GM21515 (cell line): ENCODE measurements at regions not wholly inside any gene's neighbourhood (a gene's known extent, or its start where the extent isn't known, plus 50 kb on each side); places are given as distances from the start of the nearest gene placed in this dataset.

ENCODE experiments used
- ATAC-seq: cut with Tn5 transposase; IDR thresholded peaks from one replicate; pipeline ENCODE4 v1.9.1; 2021; ENCODE audit not compliant: unreplicated experiment

DNA sequence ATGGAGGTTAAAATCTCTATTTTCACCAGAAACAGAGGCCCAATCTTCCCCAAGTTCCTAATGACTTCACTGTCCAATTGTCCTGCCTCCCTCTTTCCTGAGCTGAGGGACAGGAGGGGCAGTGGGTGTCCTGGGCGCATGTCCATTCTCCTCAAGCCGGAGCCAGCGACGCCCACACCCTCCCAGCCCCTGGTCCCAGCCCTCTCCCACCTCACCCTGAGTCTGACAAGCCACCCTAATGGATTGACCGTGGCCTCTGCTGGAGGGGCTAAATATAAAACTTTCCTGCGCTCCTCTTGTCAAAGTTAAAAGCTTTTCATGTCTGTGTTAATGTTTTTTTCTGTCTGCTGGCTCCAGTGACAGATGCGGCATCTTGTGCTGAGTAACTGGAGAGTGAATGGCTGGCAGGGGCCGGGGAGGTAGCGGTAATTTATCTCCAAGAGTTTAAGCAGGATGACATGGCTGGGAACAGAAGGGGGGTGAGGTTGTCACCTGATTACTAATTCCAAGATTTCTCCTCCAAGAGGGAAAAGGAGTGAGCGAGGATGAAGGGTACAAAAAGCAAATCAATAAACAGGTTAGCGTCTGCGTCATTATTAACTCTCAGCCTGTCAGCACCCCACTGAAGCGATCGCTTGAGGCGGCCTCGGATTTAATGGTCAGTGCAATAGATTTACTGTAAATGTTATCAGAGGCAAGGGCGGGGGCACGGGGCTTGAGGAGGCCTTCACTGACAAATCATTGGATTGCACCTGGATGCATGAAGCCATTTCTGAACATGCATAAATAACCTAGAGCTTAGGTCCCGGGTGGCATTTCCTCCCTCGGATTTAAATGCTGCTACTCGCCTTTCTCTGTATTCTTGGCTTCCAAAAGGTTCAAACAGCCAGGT is 118.1 kb upstream of the MAFB start:
- ATAC-seq, result no peak

DNA sequence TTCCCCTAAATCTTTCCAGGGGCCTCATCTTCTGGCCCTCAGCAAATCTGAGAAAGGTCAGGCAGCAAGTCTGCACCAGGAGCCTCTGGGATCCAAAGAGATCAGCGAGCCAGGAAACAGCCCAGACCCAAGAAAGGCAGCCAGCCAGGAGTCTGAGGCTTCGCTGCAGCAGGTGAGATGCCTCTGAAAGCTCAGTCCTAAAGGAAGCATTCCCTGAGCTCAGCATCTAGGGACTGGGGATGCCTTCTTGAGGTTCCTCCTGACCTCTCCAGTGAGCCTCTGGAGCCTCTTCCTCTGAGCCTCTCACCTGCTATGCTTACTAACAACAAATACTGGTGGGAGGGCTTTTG is 118.8 kb upstream of the MAFB start:
- no peak for ATAC-seq

DNA sequence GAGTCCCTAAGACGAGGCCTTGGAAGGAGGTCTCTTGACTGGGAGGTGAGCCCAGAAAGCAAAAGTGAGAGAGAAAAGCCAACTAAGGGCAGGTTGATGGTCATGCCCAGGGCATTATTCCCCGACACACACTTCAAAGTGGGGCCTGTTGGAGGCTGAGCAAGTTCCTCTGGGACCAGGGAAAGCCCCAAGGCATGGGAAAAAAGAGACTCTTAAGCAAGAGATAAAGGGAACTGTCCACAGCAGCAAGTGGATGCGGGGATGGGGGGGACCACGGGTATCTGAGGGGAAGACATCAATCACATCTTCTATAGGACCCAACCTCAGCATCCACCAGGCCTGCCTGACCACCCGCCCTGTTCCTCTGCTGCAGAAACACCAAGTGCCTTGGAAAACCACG is 119.9 kb upstream of the MAFB start:
- no peak for ATAC-seq

DNA sequence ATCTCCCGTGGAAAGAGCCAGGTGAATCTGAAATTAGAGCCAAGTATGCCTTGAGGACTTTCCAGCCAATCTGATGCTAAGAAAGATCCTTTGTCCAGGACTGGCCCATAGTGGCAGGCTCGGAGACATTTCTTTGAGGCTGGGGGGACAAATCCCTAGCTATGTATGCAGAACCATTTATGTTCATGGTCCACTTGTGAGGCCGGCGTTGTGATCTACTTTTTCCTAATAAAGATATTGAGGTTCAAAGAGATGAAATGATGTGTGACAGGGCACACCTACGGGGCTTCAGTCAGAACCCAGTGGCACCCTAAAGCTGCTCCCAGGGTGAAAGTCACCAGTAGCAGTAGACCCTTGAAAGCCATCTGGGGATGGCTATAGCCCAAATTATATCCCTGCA is 120.3 kb upstream of the MAFB start:
- ATAC-seq, result no peak

DNA sequence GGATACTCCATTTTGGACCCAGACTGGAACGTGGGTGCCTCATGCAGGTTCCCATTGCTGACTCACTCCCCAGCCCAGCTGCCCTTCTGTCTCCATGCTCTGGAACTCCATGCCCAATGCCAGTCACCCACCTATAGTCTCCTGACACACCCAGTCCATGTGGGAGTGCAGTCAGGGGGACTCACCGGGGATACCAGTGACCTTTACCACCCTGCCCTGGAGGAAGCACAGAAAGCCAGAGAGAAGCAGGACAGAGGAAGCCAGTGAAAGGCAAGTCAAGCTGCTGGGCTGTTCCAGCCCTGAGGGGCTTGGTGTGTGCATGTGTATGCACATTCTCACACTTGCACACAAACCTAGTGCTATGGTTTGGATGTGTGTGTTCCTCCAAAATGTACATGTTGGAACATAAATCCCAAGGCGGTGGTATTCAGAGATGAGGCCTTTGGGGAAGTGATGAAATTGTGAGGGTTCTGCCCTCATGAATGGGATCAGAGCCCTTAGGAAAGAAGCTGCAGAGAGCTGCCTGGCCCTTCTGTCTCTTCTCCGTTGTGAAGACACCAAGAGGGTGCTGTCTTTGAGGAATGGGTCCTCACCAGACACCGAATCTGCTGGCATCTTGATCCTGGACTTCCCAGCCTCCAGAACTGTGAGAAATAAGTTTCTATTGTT is 121.4 kb upstream of the MAFB start:
- no peak for ATAC-seq

DNA sequence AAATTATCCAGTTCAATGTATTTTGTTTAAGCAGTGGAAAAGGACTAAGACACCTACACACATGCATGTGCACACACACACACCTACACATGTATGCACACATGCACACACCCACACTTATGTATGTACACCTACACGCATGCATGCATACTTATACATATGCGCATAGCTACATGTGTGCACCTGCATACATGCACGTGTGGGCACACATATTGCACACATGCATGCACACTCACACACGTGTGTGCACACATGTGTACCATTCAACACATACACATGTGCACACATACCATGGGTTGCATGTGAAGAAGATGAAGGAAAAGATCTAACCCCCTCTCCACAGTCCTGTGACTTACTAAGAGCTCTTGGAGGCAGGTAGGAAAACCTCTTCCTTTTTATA is 122.0 kb upstream of the MAFB start:
- no peak for ATAC-seq

DNA sequence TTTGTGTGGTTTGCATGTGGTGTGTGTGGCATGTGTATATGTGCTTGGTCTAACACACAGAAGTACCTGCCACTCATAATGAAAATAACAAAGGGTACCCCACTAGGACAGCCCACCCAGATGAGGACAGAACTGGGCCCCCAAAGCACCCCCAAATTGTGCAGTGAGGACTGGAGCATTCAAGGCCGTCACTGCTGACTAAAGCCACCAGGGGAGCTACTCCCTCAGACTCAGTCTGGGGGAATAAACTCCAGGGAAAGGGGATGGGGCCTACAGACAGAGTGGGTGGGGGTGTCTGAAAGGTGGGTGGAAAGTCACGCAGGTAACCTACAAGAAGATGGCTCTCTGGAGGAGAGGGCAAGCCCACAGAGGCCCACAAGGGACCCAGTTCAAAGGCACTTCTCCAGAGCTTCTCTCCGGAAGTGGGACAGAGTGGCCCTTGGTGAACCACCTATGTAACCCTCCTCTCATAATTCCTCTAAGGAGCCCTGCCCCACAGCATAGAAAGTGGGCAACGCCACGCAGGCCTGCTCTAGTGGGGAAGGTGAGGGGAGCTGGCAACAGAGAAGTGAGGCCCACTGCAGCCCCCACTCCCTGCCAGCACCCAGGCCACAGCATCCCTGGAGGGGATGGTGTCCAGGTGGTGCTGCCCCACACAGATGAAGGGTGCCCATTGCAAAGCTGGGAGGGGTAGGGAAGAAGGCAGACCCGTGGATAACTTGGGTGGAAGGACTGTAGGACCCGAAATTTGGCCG is 122.8 kb upstream of the MAFB start:
- ATAC-seq, result no peak

DNA sequence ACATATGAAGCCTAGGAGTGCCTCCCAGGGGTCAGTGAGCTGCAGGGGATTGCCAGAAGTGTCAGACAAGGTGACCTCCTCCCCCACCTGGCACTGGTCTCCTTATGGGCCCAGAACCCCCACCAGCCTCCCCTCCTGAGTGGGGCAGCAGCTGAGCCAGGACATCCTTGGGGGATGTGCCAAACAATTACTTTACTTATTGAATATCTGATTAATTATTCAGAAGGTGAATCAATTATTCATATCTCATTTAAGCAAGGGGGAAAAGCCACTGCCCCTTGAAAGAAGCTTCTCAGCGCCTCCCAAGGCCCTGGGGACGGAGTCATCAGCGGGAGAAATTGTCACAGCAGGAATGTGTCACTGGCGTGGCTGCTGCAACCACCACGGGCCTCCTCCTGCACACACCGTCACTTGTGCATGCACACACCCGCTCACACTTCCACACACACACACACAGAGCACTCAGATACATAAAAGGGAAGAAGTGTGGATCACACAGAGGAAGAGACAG is 123.4 kb upstream of the MAFB start:
- no peak for ATAC-seq

DNA sequence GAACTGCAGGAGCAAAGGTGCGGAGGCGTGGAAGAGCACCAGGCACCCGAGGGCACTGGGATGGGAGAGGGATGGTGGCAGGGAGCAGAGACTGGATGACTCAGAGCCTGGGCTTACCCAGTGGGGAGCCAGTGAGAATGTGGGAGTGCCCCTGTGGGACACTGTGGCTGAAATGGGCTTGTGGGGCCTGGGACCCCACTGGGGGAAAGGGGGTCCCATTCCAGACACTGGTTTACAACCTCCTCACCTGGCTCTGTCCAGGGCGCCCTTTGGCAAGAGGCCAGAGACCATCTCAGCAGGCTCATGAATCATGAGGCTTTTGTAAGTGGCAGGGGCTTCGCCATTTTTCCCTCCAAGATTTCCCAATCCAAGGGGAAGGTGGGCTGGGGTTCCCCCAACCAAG is 124.0 kb upstream of the MAFB start:
- no peak for ATAC-seq

DNA sequence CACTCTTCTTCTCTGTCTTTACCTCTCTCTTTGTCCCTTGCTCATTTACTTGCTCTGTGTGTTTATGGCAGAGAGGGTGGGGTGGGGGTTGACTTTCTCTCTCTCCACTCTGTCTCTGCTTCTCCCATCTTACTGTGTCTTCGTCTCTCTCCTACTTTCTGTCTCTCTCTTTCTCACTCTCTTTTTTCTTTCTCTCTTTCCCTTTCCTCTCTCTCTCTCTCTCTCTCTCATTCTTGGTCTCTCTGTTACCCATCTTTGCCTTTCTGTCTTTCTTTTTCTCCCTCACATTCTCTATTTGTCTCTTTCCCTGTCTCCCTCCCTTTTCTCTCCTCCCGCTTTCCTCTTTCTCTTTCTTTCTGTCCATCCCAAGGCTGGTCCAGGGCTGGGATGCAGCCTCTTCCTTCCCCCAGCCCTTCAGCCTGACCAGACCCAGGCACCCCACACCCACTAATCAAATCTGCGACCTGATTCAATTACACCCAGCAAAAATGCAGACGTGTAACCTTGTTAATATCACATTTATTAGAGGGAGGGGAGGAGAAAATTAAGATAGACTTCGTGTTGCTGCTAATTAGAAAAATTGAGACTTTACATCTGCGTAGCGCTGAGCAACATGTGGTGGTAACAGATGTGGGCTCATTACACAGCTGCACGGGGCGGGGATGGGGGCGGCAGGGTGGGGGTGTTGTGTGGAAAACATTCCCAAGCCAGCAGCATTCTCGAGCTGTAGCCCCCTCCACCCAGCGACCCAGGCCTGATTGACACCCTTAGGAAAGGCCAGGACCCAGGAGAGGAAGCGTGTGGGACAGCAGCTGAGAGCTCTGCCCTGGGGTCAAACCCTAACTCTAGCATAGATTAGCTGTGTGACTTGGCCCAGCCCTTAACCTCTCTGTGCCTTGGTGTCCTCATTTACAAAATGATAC is 124.9 kb upstream of the MAFB start:
- ATAC-seq, result no peak

DNA sequence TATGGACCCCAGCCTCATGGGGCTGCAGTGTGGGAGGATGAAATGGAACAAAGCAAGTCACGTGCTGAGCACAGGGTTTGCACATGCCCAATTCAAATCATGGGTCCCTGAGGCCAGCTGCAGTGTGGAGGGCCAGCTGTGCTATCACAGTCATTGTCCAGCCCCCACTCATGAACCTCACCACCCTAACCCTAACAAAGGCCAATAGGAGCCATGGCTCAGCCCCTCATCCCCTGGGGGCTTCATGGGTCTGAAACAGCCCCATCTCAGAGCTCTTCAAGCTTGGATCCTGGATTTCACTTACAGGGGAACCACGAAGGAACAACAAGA is 125.6 kb upstream of the MAFB start:
- no peak for ATAC-seq

DNA sequence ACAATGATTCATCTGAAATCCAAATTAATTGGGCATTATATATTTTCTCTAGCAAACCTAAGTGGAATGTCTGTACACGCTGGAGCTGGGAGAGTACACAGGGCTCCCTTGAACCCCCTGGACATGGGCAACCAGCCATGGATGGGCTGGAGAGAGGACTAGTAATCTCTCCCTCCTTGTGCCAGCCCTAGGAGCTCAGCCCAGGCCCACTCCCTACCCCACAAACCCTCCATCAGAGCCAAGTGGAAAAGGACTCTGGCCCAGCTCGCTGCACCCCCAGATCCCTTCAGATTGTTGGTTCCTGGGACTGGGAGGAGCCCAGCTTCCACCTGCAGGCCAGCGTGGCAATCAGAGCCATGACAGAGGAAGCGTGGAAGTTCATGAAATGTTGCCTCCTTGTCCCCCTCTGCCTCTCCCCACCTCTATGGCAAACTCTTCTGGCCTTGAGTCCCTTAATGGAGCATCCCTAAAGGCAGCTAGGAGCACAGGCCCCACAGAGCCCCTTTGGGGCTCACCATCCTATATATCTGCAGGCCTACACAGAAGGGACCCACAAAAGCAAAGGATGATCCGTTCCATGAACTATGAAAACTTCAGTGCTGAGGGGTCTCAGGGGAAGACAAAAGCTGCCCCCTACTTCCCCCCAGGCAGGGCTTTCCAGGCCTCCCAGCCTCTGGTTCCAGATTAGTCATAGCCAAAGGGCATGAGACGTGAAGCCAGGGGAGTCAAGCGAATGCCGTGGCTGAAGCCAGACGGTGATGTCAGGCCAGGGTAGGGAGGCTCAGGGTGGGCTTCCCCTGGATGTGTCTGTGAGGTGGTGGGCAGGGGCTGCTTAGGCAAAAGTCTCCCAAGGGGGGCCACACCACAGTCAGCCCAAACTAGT is 126.4 kb upstream of the MAFB start:
- no peak for ATAC-seq

DNA sequence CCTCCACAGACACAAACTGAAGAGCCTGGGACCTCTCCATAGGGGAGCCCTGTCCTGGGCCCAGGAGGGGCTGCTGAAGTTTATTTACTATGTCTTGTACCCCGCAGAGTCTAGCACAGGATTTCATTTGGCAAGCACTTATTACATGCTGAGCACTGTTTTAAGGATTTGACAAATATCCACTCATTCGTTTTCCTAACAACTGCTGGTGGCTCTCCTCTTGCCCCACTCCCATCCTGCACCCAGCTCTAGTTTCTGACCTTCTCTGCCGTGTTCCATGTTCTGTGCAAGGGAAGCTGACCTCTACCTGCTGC is 127.0 kb upstream of the MAFB start:
- ATAC-seq, result no peak

DNA sequence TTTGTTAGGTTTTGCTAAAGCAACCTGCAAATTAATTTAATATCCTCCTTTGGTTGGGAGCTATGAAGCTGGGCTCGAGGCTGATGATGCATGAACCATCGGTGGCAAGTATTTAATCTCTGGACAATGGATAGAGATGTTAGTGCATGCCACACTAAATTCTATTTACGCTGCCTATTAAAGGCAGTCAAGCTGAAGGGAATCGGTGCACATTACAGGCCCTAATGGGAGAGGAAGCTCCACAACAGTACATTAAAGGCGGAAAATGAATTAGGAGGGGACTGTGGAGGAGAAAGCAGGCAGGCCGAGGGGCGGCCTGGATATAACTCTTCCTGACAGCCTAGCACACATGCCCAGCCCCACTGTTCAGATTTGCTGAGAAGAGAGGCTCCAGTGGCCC is 132.4 kb upstream of the MAFB start:
- ATAC-seq, result no peak

DNA sequence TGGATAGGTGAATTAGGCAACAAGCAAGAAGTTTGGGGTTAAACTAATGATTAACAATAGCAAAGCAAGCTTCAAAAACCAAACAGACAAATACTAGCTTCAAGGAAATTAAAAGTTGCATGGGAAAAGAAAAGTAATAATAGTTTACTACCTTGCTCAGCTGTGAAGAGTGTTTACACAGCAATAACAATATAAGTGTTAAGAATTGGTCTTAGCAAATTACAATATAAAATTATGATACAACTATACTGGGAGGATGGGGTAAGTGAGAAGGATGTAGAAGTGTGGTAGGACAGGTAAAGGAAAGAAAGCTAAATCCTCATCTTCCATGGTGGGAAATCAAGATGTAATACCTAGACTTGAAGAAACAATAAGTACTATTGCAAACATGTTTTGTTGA is 137.7 kb upstream of the MAFB start:
- ATAC-seq, result no peak

DNA sequence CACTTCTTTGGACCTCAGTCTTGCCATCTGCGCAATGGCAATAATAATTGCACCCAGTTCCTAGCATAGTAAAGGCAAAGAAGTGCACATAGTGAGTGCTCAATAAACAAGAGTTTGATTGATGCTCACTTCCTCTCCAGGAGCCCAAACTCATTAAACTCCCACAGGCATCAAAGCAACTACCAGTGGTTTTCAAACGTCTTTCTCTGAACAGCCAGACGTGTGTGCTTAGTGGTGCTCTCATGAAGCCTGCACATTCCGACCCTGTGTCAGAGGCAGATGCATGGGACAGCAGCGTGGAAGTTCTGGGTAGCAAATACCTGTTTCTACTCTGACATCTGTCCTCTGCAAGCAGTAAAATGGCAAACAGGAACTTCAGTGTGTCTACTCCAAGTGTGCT is 146.3 kb upstream of the MAFB start:
- no peak for ATAC-seq

DNA sequence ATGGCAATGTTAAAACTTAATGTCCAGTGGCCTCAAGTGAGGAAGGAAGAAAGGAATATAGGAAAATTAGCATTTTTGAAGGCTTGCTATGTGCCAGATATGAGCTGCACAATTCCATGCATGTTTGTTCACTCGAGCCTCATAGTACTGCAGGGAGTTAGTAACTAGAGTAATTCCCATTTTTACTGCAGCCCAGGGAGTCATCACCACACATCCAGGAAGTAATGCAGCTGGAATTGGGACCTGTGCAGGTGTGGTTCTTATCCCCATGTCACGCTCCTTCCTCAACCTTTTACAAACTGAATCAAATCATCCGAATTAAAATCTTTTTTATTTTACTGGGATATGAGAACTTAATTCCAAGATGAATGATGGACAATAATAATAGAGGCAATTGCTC is 149.5 kb upstream of the MAFB start:
- ATAC-seq, result no peak

DNA sequence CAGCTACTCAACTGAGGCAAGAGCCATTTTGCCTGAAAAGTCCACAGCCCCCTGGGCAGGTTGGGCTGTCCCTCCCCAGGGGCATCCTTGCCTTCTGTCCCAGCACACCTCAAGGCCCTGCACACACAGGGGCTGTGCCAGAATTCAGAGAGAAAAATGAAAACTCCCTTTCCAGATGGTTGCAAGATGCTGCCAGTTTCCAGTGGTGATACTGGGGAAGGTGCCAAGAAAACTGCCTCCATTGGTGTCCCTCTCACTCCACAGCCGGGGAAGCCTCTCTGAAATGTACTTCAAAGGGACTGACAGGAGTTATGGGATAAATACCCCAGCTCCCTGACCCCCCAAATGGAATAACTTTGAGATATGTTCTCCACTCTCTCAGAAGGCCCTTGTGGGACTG is 154.2 kb upstream of the MAFB start:
- no peak for ATAC-seq

DNA sequence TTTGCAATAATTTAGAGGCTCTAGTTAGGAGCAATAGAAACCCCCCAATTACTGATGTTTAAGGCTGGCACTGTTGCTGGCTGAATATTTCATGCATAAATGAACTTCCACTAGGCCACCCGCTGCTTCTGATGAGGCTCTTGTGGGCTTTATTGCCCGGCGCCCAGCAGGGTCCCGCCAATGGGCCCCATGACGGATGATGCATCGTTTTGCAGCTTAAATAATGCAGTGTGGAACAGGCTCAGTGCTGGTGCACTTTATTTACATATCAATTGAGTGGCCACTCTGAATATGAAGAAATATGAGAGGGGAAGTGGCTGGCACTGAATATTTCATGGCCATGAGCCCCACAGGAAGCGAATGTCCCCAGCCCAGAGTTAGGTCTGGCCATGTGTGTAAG is 155.3 kb upstream of the MAFB start:
- ATAC-seq, result no peak

DNA sequence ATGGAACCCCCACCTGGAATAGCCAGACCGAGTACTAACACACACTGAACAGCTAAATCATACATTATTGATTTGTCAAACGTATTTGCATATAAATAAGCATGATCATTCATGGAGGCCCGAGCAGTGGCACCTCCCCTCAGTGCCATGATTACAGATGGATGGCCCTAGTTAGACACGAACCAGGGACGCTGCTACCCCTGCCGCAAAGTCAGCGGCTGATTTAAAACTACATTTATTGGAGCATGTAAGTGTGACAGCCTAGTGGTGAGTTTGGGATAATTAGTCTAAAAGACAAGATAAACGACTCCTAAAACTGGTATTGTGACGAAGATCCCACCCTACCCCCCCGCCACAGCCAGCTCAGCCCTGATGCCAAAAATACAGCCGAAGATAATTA is 159.1 kb upstream of the MAFB start:
- no peak for ATAC-seq
